ENCODE measurements at regions not wholly inside any gene's neighbourhood (a gene's known extent, or its start where the extent isn't known, plus 50 kb on each side); places are given as distances from the start of the nearest gene placed in this dataset.

DNA sequence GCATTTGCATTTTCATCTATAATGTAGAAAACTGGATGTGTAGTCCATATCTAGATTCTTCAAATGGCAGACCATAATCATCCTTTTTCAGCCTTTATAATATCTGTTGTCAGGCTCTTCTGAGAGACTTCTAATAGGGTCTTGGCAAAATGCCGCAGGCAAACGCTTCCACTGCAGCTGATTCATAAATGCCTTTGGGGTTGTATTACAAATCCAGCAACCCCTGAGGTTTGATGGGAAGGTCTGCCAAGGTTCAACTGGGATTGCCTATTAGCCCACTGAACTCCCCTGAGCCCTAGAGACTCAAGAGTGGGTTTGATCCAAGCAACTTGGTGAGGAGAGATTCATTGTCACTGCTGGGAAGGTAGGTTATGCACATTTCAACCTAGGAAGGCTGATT is 365.2 kb upstream of the POU3F2 start:
- H3K79me2 ChIP-seq (ENCODE audit: control insufficient read depth, low read length) = no peaks in the 10 kb centered on the region
- no peaks in the 10 kb centered on the region for H3K9me3 ChIP-seq (ENCODE audit: control insufficient read depth, insufficient read depth, low read length)
- H3K4me3 ChIP-seq (ENCODE audit: low read length) = no peak overlapping the region
- no peaks in the 10 kb centered on the region for H3K36me3 ChIP-seq (ENCODE audit: control insufficient read depth, low read length)
- H3K4me2 ChIP-seq (ENCODE audit: low read length) = no peak overlapping the region
- H3K27ac ChIP-seq (ENCODE audit: low read depth, low read length) = no peak overlapping the region
- no peaks in the 10 kb centered on the region for H3K27me3 ChIP-seq (ENCODE audit: control insufficient read depth, low read length)
- TF ChIP-seq EZH2phosphoT487 (IDR thresholded peaks at IDR 0.05; ENCODE audit: borderline replicate concordance, low read length) = no peak
- TF ChIP-seq, protein P1, sequence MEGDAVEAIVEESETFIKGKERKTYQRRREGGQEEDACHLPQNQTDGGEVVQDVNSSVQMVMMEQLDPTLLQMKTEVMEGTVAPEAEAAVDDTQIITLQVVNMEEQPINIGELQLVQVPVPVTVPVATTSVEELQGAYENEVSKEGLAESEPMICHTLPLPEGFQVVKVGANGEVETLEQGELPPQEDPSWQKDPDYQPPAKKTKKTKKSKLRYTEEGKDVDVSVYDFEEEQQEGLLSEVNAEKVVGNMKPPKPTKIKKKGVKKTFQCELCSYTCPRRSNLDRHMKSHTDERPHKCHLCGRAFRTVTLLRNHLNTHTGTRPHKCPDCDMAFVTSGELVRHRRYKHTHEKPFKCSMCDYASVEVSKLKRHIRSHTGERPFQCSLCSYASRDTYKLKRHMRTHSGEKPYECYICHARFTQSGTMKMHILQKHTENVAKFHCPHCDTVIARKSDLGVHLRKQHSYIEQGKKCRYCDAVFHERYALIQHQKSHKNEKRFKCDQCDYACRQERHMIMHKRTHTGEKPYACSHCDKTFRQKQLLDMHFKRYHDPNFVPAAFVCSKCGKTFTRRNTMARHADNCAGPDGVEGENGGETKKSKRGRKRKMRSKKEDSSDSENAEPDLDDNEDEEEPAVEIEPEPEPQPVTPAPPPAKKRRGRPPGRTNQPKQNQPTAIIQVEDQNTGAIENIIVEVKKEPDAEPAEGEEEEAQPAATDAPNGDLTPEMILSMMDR (IDR thresholded peaks at IDR 0.05; ENCODE audit: low read depth, low read length, poor library complexity, severe bottlenecking) = no peak
- H3K9me2 ChIP-seq (replicated peaks; ENCODE audit: control insufficient read depth, low read length) = no peaks in the 10 kb centered on the region
- no peaks in the 10 kb centered on the region for H4K20me1 ChIP-seq (ENCODE audit: control insufficient read depth, insufficient read depth, low read depth, low read length)
- H3F3A ChIP-seq (ENCODE audit: control insufficient read depth, insufficient read depth) = no peaks in the 10 kb centered on the region
- no peaks in the 10 kb centered on the region for H3K4me1 ChIP-seq (ENCODE audit: control insufficient read depth, low read length)

DNA sequence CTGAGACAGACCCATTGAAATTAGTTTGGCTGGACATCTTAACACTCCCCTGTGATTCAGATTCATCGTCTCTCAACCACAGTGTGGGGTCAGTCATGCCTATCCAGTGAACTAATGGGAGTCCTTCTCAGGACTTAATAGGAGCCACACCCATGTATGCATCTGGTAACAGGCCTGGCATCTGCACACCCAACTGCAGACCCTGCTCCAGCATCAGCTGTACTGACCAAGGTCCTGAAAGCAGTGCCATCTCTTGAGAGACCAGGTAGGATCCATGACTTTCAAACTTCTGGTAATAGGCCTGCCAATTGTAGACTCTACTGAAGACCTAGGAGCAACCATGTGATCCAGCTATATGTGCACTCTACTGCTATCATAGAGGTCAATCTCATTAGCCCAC is 363.6 kb upstream of the POU3F2 start:
- no peak overlapping the region for H3K4me2 ChIP-seq (ENCODE audit: low read length)
- no peaks in the 10 kb centered on the region for H3F3A ChIP-seq (ENCODE audit: control insufficient read depth, insufficient read depth)
- no peaks in the 10 kb centered on the region for H3K36me3 ChIP-seq (ENCODE audit: control insufficient read depth, low read length)
- H3K79me2 ChIP-seq (ENCODE audit: control insufficient read depth, low read length) = no peaks in the 10 kb centered on the region
- no peak overlapping the region for H3K4me3 ChIP-seq (ENCODE audit: low read length)
- no peak overlapping the region for H3K27ac ChIP-seq (ENCODE audit: low read depth, low read length)
- H4K20me1 ChIP-seq (ENCODE audit: control insufficient read depth, insufficient read depth, low read depth, low read length) = no peaks in the 10 kb centered on the region
- TF ChIP-seq, protein P1 (IDR thresholded peaks at IDR 0.05; ENCODE audit: low read depth, low read length, poor library complexity, severe bottlenecking) = no peak
- H3K4me1 ChIP-seq (ENCODE audit: control insufficient read depth, low read length) = no peaks in the 10 kb centered on the region
- H3K27me3 ChIP-seq (ENCODE audit: control insufficient read depth, low read length) = no peaks in the 10 kb centered on the region
- H3K9me2 ChIP-seq (replicated peaks; ENCODE audit: control insufficient read depth, low read length) = no peaks in the 10 kb centered on the region
- H3K9me3 ChIP-seq (ENCODE audit: control insufficient read depth, insufficient read depth, low read length) = no peaks in the 10 kb centered on the region

DNA sequence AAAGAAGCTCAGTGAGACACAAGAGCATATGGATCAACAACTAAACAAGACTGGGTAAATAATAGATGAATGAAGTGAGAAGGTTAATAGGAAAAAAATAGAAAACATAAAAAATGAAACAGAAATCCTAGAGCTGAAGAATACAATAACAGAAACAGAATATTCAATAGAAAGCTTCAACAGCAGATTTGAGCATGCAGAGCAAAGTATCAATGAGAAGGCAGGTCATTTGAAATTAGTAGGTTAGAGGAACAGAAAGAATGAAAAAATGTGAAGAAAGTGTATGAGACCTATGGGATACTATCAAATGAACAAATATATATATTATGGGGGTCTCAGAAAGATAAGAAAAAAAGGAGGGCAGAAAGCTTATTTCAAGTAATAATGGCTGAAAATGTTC is 362.9 kb upstream of the POU3F2 start:
- Histone ChIP-seq H3K9me2 (replicated peaks; ENCODE audit: control insufficient read depth, low read length) (no peaks in the 10 kb centered on the region), H4K20me1 (ENCODE audit: control insufficient read depth, insufficient read depth, low read depth, low read length) (no peaks in the 10 kb centered on the region), H3K27me3 (ENCODE audit: control insufficient read depth, low read length) (no peaks in the 10 kb centered on the region), H3K4me3 (ENCODE audit: low read length) (no peak overlapping the region), H3K4me1 (ENCODE audit: control insufficient read depth, low read length) (no peaks in the 10 kb centered on the region), H3F3A (ENCODE audit: control insufficient read depth, insufficient read depth) (no peaks in the 10 kb centered on the region), H3K9me3 (ENCODE audit: control insufficient read depth, insufficient read depth, low read length) (no peaks in the 10 kb centered on the region), H3K27ac (ENCODE audit: low read depth, low read length) (no peak overlapping the region), H3K79me2 (ENCODE audit: control insufficient read depth, low read length) (no peaks in the 10 kb centered on the region), H3K4me2 (ENCODE audit: low read length) (no peak overlapping the region), H3K36me3 (ENCODE audit: control insufficient read depth, low read length) (no peaks in the 10 kb centered on the region)
- no peak for TF ChIP-seq EZH2phosphoT487 (IDR thresholded peaks at IDR 0.05; ENCODE audit: borderline replicate concordance, low read length)
- TF ChIP-seq, protein P1 (IDR thresholded peaks at IDR 0.05; ENCODE audit: low read depth, low read length, poor library complexity, severe bottlenecking) = no peak

DNA sequence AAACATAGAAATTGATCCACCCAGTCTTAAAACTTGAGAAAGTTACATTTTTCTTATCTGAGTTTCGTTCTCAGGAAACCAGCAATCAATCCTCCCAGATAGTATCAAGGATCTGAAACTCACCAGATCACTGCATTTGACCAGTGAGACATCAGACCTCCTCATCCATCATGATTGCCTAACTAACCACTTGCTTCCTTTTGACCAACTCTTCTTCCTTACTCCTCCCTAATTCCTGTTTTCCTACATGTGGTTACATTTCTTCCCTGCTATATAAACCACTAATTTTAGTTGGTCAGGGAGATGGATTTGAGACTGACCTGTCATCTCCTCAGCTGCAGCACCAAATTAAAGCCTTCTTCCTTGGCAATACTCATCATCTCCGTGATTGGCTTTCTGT is 357.1 kb upstream of the POU3F2 start:
- Histone ChIP-seq H3K27me3 (ENCODE audit: control insufficient read depth, low read length) (no peaks in the 10 kb centered on the region), H3K79me2 (ENCODE audit: control insufficient read depth, low read length) (no peaks in the 10 kb centered on the region), H3K9me2 (replicated peaks; ENCODE audit: control insufficient read depth, low read length) (no peaks in the 10 kb centered on the region), H3K4me1 (ENCODE audit: control insufficient read depth, low read length) (no peaks in the 10 kb centered on the region), H3K4me2 (ENCODE audit: low read length) (no peak overlapping the region), H3F3A (ENCODE audit: control insufficient read depth, insufficient read depth) (no peaks in the 10 kb centered on the region), H3K9me3 (ENCODE audit: control insufficient read depth, insufficient read depth, low read length) (no peaks in the 10 kb centered on the region), H3K4me3 (ENCODE audit: low read length) (no peak overlapping the region), H4K20me1 (ENCODE audit: control insufficient read depth, insufficient read depth, low read depth, low read length) (no peaks in the 10 kb centered on the region), H3K36me3 (ENCODE audit: control insufficient read depth, low read length) (no peaks in the 10 kb centered on the region), H3K27ac (ENCODE audit: low read depth, low read length) (no peak overlapping the region)
- TF ChIP-seq, protein P1 (IDR thresholded peaks at IDR 0.05; ENCODE audit: low read depth, low read length, poor library complexity, severe bottlenecking) = no peak
- no peak for TF ChIP-seq EZH2phosphoT487 (IDR thresholded peaks at IDR 0.05; ENCODE audit: borderline replicate concordance, low read length)
